Stomach (tissue), 4 donors: ENCODE measurements at regions not wholly inside any gene's neighbourhood (a gene's known extent, or its start where the extent isn't known, plus 50 kb on each side); places are given as distances from the start of the nearest gene placed in this dataset.

Experiments used
- EP300 ChIP-seq: sonication (generic); formaldehyde crosslinking; IDR thresholded peaks from one replicate; pipeline ENCODE4 v1.6.1; 2017; ENCODE audit warnings: antibody characterized with exemption
- TF ChIP-seq, protein P1 (sequence below), 7 experiments: fragments of 450-650 bp in 4 of 7; fragments of 200-600 bp in 3 of 7; sonication (generic) in 3 of 7; IDR thresholded peaks; one replicate each; pipeline ENCODE4 v1.5.1; 2016 to 2019; ENCODE audit warnings: antibody characterized with exemption in 7 of 7, control low read depth in 2 of 7, mild to moderate bottlenecking in 1 of 7

DNA sequence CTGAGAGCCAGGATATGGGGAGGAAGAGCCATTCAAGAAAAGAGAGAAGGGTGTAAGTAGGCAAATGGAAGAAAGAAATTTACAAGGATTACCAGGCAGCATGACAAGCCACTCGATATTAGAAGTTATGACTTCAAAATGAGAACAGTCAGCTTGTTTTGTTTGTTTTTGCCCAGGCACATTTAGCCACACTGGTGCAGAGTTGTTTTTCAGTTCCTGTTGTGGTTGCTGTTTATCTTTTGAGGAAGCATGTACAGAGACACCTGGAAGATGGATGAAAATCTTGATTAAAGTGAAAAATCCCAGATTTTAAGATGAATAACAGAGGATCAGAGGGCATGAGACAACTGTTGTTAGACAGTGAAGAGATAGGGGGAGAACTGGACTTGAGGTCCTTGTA is 199.1 kb downstream of the MTRR start:
- TF ChIP-seq, protein P1, sequence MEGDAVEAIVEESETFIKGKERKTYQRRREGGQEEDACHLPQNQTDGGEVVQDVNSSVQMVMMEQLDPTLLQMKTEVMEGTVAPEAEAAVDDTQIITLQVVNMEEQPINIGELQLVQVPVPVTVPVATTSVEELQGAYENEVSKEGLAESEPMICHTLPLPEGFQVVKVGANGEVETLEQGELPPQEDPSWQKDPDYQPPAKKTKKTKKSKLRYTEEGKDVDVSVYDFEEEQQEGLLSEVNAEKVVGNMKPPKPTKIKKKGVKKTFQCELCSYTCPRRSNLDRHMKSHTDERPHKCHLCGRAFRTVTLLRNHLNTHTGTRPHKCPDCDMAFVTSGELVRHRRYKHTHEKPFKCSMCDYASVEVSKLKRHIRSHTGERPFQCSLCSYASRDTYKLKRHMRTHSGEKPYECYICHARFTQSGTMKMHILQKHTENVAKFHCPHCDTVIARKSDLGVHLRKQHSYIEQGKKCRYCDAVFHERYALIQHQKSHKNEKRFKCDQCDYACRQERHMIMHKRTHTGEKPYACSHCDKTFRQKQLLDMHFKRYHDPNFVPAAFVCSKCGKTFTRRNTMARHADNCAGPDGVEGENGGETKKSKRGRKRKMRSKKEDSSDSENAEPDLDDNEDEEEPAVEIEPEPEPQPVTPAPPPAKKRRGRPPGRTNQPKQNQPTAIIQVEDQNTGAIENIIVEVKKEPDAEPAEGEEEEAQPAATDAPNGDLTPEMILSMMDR (IDR thresholded peaks at IDR 0.05), result no peak
- TF ChIP-seq EP300, result no peak
